ENCODE measurements at regions not wholly inside any gene's neighbourhood (a gene's known extent, or its start where the extent isn't known, plus 50 kb on each side); places are given as distances from the start of the nearest gene placed in this dataset.

GRCh38 chrX:146208821-146209220, 391.2 kb downstream of the SLITRK2 start:
- Histone ChIP-seq H3K36me3 (ENCODE audit: insufficient read depth, insufficient read length, low read length) (no peaks in the 10 kb centered on the region), H3K9me3 (ENCODE audit: insufficient read depth, low read length) (no peaks in the 10 kb centered on the region), H3K9ac (ENCODE audit: insufficient read length, low read depth) (no peak overlapping the region), H3K4me1 (ENCODE audit: insufficient read depth, insufficient read length) (no peaks in the 10 kb centered on the region), H3K27me3 (ENCODE audit: insufficient read depth, insufficient read length) (no peaks in the 10 kb centered on the region), H3K4me3 (ENCODE audit: insufficient read length, low read depth) (no peak overlapping the region)
- TF ChIP-seq SUZ12 (IDR thresholded peaks at IDR 0.05; ENCODE audit: extremely low read depth, insufficient read depth, insufficient read length) = no peak
- no peak for TF ChIP-seq YY1 (IDR thresholded peaks at IDR 0.05; ENCODE audit: insufficient read depth, insufficient read length)
- DNase-seq (ENCODE audit: low read depth, low spot score) = no peak

GRCh38 chrX:146224442-146224841, 406.8 kb downstream of the SLITRK2 start:
- no peaks in the 10 kb centered on the region for H3K36me3 ChIP-seq (ENCODE audit: insufficient read depth, insufficient read length, low read length)
- H3K9me3 ChIP-seq (ENCODE audit: insufficient read depth, low read length) = no peaks in the 10 kb centered on the region
- H3K27me3 ChIP-seq (ENCODE audit: insufficient read depth, insufficient read length) = no peaks in the 10 kb centered on the region
- no peaks in the 10 kb centered on the region for H3K4me1 ChIP-seq (ENCODE audit: insufficient read depth, insufficient read length)
- TF ChIP-seq YY1 (IDR thresholded peaks at IDR 0.05; ENCODE audit: insufficient read depth, insufficient read length) (no peak), SUZ12 (IDR thresholded peaks at IDR 0.05; ENCODE audit: extremely low read depth, insufficient read depth, insufficient read length) (no peak), ZNF274 (IDR thresholded peaks at IDR 0.05; ENCODE audit: low read depth, low read length) (no peak)
- DNase-seq (ENCODE audit: low read depth, low spot score) = no peak
- no peak overlapping the region for H3K4me3 ChIP-seq (ENCODE audit: insufficient read length, low read depth)
- no peak overlapping the region for H3K9ac ChIP-seq (ENCODE audit: insufficient read length, low read depth)

GRCh38 chrX:146238173-146238572, 420.5 kb downstream of the SLITRK2 start:
- Histone ChIP-seq H3K9ac (ENCODE audit: insufficient read length, low read depth) (no peak overlapping the region), H3K4me3 (ENCODE audit: insufficient read length, low read depth) (no peak overlapping the region), H3K27me3 (ENCODE audit: insufficient read depth, insufficient read length) (no peaks in the 10 kb centered on the region), H3K4me1 (ENCODE audit: insufficient read depth, insufficient read length) (no peaks in the 10 kb centered on the region), H3K9me3 (ENCODE audit: insufficient read depth, low read length) (no peaks in the 10 kb centered on the region), H3K36me3 (ENCODE audit: insufficient read depth, insufficient read length, low read length) (no peaks in the 10 kb centered on the region)
- TF ChIP-seq SUZ12 (IDR thresholded peaks at IDR 0.05; ENCODE audit: extremely low read depth, insufficient read depth, insufficient read length) = no peak
- TF ChIP-seq YY1 (IDR thresholded peaks at IDR 0.05; ENCODE audit: insufficient read depth, insufficient read length) = no peak
- TF ChIP-seq ZNF274 (IDR thresholded peaks at IDR 0.05; ENCODE audit: low read depth, low read length) = no peak
- DNase-seq (ENCODE audit: low read depth, low spot score) = no peak

GRCh38 chrX:146241902-146242301, 424.3 kb downstream of the SLITRK2 start:
- DNase-seq (ENCODE audit: low read depth, low spot score) = no peak
- no peak for TF ChIP-seq ZNF274 (IDR thresholded peaks at IDR 0.05; ENCODE audit: low read depth, low read length)
- TF ChIP-seq YY1 (IDR thresholded peaks at IDR 0.05; ENCODE audit: insufficient read depth, insufficient read length) = no peak
- TF ChIP-seq SUZ12 (IDR thresholded peaks at IDR 0.05; ENCODE audit: extremely low read depth, insufficient read depth, insufficient read length) = no peak
- Histone ChIP-seq H3K27me3 (ENCODE audit: insufficient read depth, insufficient read length) (no peaks in the 10 kb centered on the region), H3K4me3 (ENCODE audit: insufficient read length, low read depth) (no peak overlapping the region), H3K9ac (ENCODE audit: insufficient read length, low read depth) (no peak overlapping the region), H3K9me3 (ENCODE audit: insufficient read depth, low read length) (no peaks in the 10 kb centered on the region), H3K36me3 (ENCODE audit: insufficient read depth, insufficient read length, low read length) (no peaks in the 10 kb centered on the region), H3K4me1 (ENCODE audit: insufficient read depth, insufficient read length) (no peaks in the 10 kb centered on the region)

- Histone ChIP-seq H3K36me3 (ENCODE audit: insufficient read depth, insufficient read length, low read length) (no peaks in the 10 kb centered on the region), H3K9me3 (ENCODE audit: insufficient read depth, low read length) (no peaks in the 10 kb centered on the region), H3K9ac (ENCODE audit: insufficient read length, low read depth) (no peak overlapping the region), H3K27me3 (ENCODE audit: insufficient read depth, insufficient read length) (no peaks in the 10 kb centered on the region), H3K4me3 (ENCODE audit: insufficient read length, low read depth) (no peak overlapping the region), H3K4me1 (ENCODE audit: insufficient read depth, insufficient read length) (no peaks in the 10 kb centered on the region)
- no peak for TF ChIP-seq SUZ12 (IDR thresholded peaks at IDR 0.05; ENCODE audit: extremely low read depth, insufficient read depth, insufficient read length)
- TF ChIP-seq ZNF274 (IDR thresholded peaks at IDR 0.05; ENCODE audit: low read depth, low read length) = no peak
- no peak for TF ChIP-seq YY1 (IDR thresholded peaks at IDR 0.05; ENCODE audit: insufficient read depth, insufficient read length)
- no peak for DNase-seq (ENCODE audit: low read depth, low spot score)
Observed at GRCh38 chrX:146243041-146243440, 425.4 kb downstream of the SLITRK2 start.

GRCh38 chrX:146259207-146259606, 441.6 kb downstream of the SLITRK2 start:
- no peaks in the 10 kb centered on the region for H3K9me3 ChIP-seq (ENCODE audit: insufficient read depth, low read length)
- no peak for DNase-seq (ENCODE audit: low read depth, low spot score)
- no peak for TF ChIP-seq SUZ12 (IDR thresholded peaks at IDR 0.05; ENCODE audit: extremely low read depth, insufficient read depth, insufficient read length)
- TF ChIP-seq YY1 (IDR thresholded peaks at IDR 0.05; ENCODE audit: insufficient read depth, insufficient read length) = no peak
- no peak for TF ChIP-seq ZNF274 (IDR thresholded peaks at IDR 0.05; ENCODE audit: low read depth, low read length)
- no peaks in the 10 kb centered on the region for H3K4me1 ChIP-seq (ENCODE audit: insufficient read depth, insufficient read length)
- no peaks in the 10 kb centered on the region for H3K36me3 ChIP-seq (ENCODE audit: insufficient read depth, insufficient read length, low read length)
- H3K9ac ChIP-seq (ENCODE audit: insufficient read length, low read depth) = no peak overlapping the region
- no peaks in the 10 kb centered on the region for H3K27me3 ChIP-seq (ENCODE audit: insufficient read depth, insufficient read length)
- H3K4me3 ChIP-seq (ENCODE audit: insufficient read length, low read depth) = no peak overlapping the region

GRCh38 chrX:146264763-146265375, 447.2 kb downstream of the SLITRK2 start:
- TF ChIP-seq YY1 (IDR thresholded peaks at IDR 0.05; ENCODE audit: insufficient read depth, insufficient read length) (no peak), ZNF274 (IDR thresholded peaks at IDR 0.05; ENCODE audit: low read depth, low read length) (no peak), SUZ12 (IDR thresholded peaks at IDR 0.05; ENCODE audit: extremely low read depth, insufficient read depth, insufficient read length) (no peak)
- Histone ChIP-seq H3K36me3 (ENCODE audit: insufficient read depth, insufficient read length, low read length) (no peaks in the 10 kb centered on the region), H3K9me3 (ENCODE audit: insufficient read depth, low read length) (no peaks in the 10 kb centered on the region), H3K27me3 (ENCODE audit: insufficient read depth, insufficient read length) (no peaks in the 10 kb centered on the region), H3K9ac (ENCODE audit: insufficient read length, low read depth) (no peak overlapping the region), H3K4me1 (ENCODE audit: insufficient read depth, insufficient read length) (no peaks in the 10 kb centered on the region), H3K4me3 (ENCODE audit: insufficient read length, low read depth) (no peak overlapping the region)
- no peak for DNase-seq (ENCODE audit: low read depth, low spot score)
